Dendritic cell treated with granulocyte-macrophage colony-stimulating factor and Interleukin-4, amounts not matched to agents 40 ng/mL and 50 ng/mL, for 4 days (primary cell): ENCODE measurements at regions not wholly inside any gene's neighbourhood (a gene's known extent, or its start where the extent isn't known, plus 50 kb on each side); places are given as distances from the start of the nearest gene placed in this dataset.

ENCODE experiments used
- H3K27ac Mint-ChIP-seq: one replicate; pipeline ENCODE4 v1.8.0; 2022; ENCODE audit warnings: mild to moderate bottlenecking, mixed read lengths
- H3K27me3 Mint-ChIP-seq: one replicate; pipeline ENCODE4 v1.8.0; 2022; ENCODE audit warnings: mild to moderate bottlenecking, mixed read lengths
- H3K36me3 Mint-ChIP-seq: one replicate; pipeline ENCODE4 v1.8.0; 2022; ENCODE audit warnings: low read depth, mixed read lengths
- H3K4me1 Mint-ChIP-seq: one replicate; pipeline ENCODE4 v1.8.0; 2022; ENCODE audit warnings: low read depth, mixed read lengths
- H3K4me3 Mint-ChIP-seq: one replicate; pipeline ENCODE4 v1.8.0; 2022; ENCODE audit warnings: mild to moderate bottlenecking, moderate library complexity, mixed read lengths
- H3K9me3 Mint-ChIP-seq: one replicate; pipeline ENCODE4 v1.8.0; 2022; ENCODE audit warnings: mixed read lengths
- intact Hi-C: fragments of 100-400 bp; cut with micrococcal nuclease; formaldehyde crosslinking; loops from one replicate; pipeline ENCODE4 v1.15.0; 2022

- H3K4me1 Mint-ChIP-seq, result no peaks in the 10 kb centered on the region
- no peak overlapping the region for H3K4me3 Mint-ChIP-seq
- H3K27ac Mint-ChIP-seq, result no peak overlapping the region
- H3K36me3 Mint-ChIP-seq, result no peaks in the 10 kb centered on the region
- no peaks in the 10 kb centered on the region for H3K9me3 Mint-ChIP-seq
- no peaks in the 10 kb centered on the region for H3K27me3 Mint-ChIP-seq
- intact Hi-C loops, result no loop called here
Measured at GRCh38 chr5:163189023-163189553, 248.3 kb upstream of the CCNG1 start.

- no peaks in the 10 kb centered on the region for H3K4me1 Mint-ChIP-seq
- intact Hi-C loops, result no loop called here
Measured at GRCh38 chr5:163190283-163190682, 247.1 kb upstream of the CCNG1 start.

GRCh38 chr5:163190784-163191183, 246.6 kb upstream of the CCNG1 start:
- intact Hi-C loops, result no loop called here
- no peaks in the 10 kb centered on the region for H3K27me3 Mint-ChIP-seq
- no peak overlapping the region for H3K27ac Mint-ChIP-seq
- H3K36me3 Mint-ChIP-seq, result no peaks in the 10 kb centered on the region
- H3K9me3 Mint-ChIP-seq, result no peaks in the 10 kb centered on the region
- H3K4me3 Mint-ChIP-seq, result no peak overlapping the region
- H3K4me1 Mint-ChIP-seq, result no peaks in the 10 kb centered on the region

More at GRCh38 chr5:163190283-163190682, 247.1 kb upstream of the CCNG1 start:
- H3K27ac Mint-ChIP-seq, result no peak overlapping the region
- H3K9me3 Mint-ChIP-seq, result no peaks in the 10 kb centered on the region
- H3K4me3 Mint-ChIP-seq, result no peak overlapping the region
- no peaks in the 10 kb centered on the region for H3K27me3 Mint-ChIP-seq
- no peaks in the 10 kb centered on the region for H3K36me3 Mint-ChIP-seq

- Mint-ChIP-seq H3K4me3 (no peak overlapping the region), H3K27me3 (no peaks in the 10 kb centered on the region), H3K9me3 (no peaks in the 10 kb centered on the region), H3K4me1 (no peaks in the 10 kb centered on the region), H3K36me3 (no peaks in the 10 kb centered on the region), H3K27ac (no peak overlapping the region)
- intact Hi-C loops, result no loop called here
Measured at GRCh38 chr5:163193886-163194285, 243.5 kb upstream of the CCNG1 start.

DNA sequence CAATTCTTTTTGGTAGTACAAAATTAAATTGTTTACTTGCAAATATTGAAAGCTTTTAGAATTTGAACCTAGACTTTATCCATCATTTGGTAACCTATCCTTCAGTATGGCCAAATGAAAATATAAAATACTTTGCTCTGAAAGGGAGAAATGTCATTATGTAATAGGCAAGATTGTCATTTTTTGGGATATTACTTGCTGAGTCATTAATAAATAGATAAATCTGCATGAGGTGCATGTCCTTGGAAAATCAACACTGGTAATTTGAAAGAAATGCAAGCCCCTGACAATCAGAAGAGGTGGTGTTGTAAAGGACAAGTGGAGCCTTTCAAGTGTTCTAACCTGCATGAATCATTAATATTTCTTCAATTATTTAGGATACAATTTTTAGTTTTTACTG, 231.8 kb upstream of the CCNG1 start:
- Mint-ChIP-seq H3K9me3 (peaks cover 35% of the 10 kb centered on the region), H3K27me3 (no peaks in the 10 kb centered on the region), H3K4me1 (no peaks in the 10 kb centered on the region), H3K4me3 (no peak overlapping the region), H3K27ac (no peak overlapping the region), H3K36me3 (no peaks in the 10 kb centered on the region)
- intact Hi-C loops, result no loop called here

DNA sequence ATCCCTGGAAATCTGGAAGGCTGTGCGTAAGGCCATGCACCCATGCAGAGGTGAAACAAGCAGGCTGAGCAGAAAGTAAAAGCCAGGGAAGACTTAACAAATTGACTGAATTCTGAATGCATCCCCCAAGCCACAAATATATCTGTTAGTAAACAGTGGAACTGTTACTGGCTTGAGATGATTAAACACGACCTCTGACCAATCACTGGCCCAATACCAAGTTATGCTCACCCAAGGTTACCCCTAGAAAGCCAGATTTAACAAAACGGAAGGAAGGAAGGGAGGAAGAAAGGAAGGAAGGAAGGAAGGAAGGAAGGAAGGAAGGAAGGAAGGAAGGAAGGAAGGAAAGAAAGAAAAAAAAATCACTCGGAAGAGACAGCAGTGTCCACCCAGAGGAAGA, 215.8 kb upstream of the CCNG1 start:
- Mint-ChIP-seq H3K27ac (no peak overlapping the region), H3K36me3 (no peaks in the 10 kb centered on the region), H3K4me1 (no peaks in the 10 kb centered on the region), H3K27me3 (no peaks in the 10 kb centered on the region), H3K9me3 (peaks cover 9% of the 10 kb centered on the region), H3K4me3 (no peak overlapping the region)
- intact Hi-C loops, result no loop called here

DNA sequence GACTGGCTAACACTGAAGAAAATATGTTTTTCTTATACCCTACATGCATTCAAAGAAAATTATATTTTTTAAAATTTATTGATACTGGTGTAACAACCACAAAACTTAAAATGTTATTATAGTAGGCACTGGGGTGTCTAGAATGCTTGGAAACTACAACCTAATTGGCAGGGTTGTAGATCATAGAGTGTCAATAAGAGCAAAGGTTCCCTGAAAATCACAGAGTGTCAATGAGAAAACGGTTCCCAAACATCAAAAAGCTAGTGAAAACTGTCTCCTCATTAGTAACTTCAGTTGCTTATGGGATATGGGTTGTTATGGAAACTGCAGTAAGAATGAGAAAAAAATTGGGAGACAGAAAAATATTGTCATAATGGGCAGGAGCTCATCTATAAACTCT, 214.4 kb upstream of the CCNG1 start:
- H3K4me1 Mint-ChIP-seq, result no peaks in the 10 kb centered on the region
- no peaks in the 10 kb centered on the region for H3K27me3 Mint-ChIP-seq
- peaks cover 9% of the 10 kb centered on the region for H3K9me3 Mint-ChIP-seq
- H3K27ac Mint-ChIP-seq, result no peak overlapping the region
- no peak overlapping the region for H3K4me3 Mint-ChIP-seq
- intact Hi-C loops, result no loop called here
- no peaks in the 10 kb centered on the region for H3K36me3 Mint-ChIP-seq

- intact Hi-C loops, result no loop called here
- H3K9me3 Mint-ChIP-seq, result peaks cover 7% of the 10 kb centered on the region
- no peak overlapping the region for H3K4me3 Mint-ChIP-seq
- no peak overlapping the region for H3K27ac Mint-ChIP-seq
- no peaks in the 10 kb centered on the region for H3K4me1 Mint-ChIP-seq
- no peaks in the 10 kb centered on the region for H3K27me3 Mint-ChIP-seq
- H3K36me3 Mint-ChIP-seq, result no peaks in the 10 kb centered on the region
Measured at GRCh38 chr5:163244445-163244987, 192.9 kb upstream of the CCNG1 start.

- H3K9me3 Mint-ChIP-seq, result peaks cover 7% of the 10 kb centered on the region
- H3K27ac Mint-ChIP-seq, result no peak overlapping the region
- H3K36me3 Mint-ChIP-seq, result no peaks in the 10 kb centered on the region
- intact Hi-C loops, result no loop called here
- no peaks in the 10 kb centered on the region for H3K4me1 Mint-ChIP-seq
- H3K4me3 Mint-ChIP-seq, result no peak overlapping the region
- no peaks in the 10 kb centered on the region for H3K27me3 Mint-ChIP-seq
Measured at GRCh38 chr5:163245584-163245983, 191.8 kb upstream of the CCNG1 start.

DNA sequence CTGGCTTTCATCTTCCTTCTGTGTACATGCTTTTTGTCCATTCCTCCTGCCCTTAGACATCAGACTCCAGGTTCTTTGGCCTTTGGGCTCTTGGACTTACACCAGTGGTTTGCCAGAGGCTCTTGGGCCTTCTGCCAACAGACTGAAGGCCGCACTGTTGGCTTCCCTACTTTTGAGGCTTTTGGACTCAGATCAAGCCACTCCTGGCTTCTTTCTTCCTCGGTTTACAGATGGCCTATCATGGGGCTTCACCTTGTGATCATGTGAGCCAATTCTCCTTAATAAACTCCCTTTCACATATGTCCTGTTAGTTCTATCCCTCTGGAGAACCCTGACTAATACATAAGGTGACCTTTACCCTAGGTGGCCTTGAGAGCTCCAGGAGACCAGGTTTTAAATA, 189.1 kb upstream of the CCNG1 start:
- intact Hi-C loops, result no loop called here
- Mint-ChIP-seq H3K4me3 (no peak overlapping the region), H3K27ac (no peak overlapping the region), H3K36me3 (no peaks in the 10 kb centered on the region), H3K4me1 (no peaks in the 10 kb centered on the region), H3K27me3 (no peaks in the 10 kb centered on the region), H3K9me3 (no peaks in the 10 kb centered on the region)

GRCh38 chr5:163248871-163249270, 188.5 kb upstream of the CCNG1 start:
- H3K4me3 Mint-ChIP-seq, result no peak overlapping the region

DNA sequence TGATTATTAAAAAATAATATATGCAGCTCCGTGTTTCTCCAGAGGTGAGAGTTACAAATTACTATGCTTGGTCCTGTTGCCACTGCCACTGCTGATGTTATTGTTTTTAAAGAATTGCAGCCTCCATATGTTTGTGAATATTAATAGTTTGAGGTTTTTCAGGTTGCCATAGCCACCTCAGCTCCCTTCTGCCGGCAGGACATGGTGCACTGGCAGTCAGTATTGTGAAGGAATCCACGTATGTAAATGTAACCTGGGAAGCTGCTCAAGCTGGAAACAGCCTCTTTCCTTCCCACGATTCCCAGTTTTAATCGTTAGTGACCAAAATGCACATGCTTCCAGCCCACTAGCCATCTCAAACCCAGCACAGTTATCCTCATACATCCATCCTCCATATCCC, 184.4 kb upstream of the CCNG1 start:
- intact Hi-C loops, result no loop called here
- no peaks in the 10 kb centered on the region for H3K36me3 Mint-ChIP-seq
- H3K9me3 Mint-ChIP-seq, result no peaks in the 10 kb centered on the region
- H3K27me3 Mint-ChIP-seq, result no peaks in the 10 kb centered on the region
- no peak overlapping the region for H3K4me3 Mint-ChIP-seq
- no peaks in the 10 kb centered on the region for H3K4me1 Mint-ChIP-seq
- H3K27ac Mint-ChIP-seq, result no peak overlapping the region

More at GRCh38 chr5:163248871-163249270, 188.5 kb upstream of the CCNG1 start:
- Mint-ChIP-seq H3K4me1 (no peaks in the 10 kb centered on the region), H3K9me3 (no peaks in the 10 kb centered on the region), H3K27me3 (no peaks in the 10 kb centered on the region), H3K27ac (no peak overlapping the region), H3K36me3 (no peaks in the 10 kb centered on the region)
- intact Hi-C loops, result no loop called here

DNA sequence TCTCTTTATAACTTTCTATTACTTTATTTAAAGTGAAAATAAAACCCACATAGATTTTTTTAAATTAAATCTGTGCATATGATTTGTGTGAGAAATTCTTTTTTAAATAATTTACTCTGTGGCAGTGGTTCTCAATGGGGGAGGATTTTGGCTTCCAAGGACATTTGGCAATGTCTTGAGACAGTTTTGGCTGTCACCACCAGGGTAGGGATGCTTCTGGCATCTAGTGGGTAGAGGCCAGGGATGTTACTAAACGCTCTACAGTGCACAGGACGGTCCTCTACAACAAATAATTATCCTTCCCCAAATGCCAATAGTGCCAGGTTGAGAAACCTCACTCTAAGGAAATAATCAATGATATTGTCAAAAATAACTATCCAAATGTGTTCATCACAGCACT, 177.9 kb upstream of the CCNG1 start:
- no peak overlapping the region for H3K27ac Mint-ChIP-seq
- no peak overlapping the region for H3K4me3 Mint-ChIP-seq
- H3K9me3 Mint-ChIP-seq, result no peaks in the 10 kb centered on the region
- H3K4me1 Mint-ChIP-seq, result no peaks in the 10 kb centered on the region
- no peaks in the 10 kb centered on the region for H3K27me3 Mint-ChIP-seq
- no peaks in the 10 kb centered on the region for H3K36me3 Mint-ChIP-seq
- intact Hi-C loops, result no loop called here

DNA sequence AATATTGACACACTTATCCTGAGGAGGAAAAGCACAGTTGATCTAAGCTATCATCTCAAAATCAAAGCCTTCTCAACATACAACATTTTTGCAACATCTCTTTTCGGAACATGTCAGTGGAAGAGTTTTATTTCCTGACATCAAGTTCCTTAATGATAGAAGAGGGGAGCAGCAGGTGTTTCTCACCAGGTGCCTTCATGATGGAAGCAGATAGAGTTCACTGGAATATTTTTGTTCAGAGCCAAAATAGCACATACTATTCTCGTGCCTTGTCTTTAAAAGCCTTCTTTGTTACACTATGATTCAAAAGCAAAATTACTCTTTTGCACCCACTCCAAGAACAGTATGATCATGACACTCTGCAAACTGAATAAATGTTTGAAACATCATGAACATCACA, 176.9 kb upstream of the CCNG1 start:
- H3K27me3 Mint-ChIP-seq, result no peaks in the 10 kb centered on the region
- no peaks in the 10 kb centered on the region for H3K36me3 Mint-ChIP-seq
- no peaks in the 10 kb centered on the region for H3K9me3 Mint-ChIP-seq
- H3K4me3 Mint-ChIP-seq, result no peak overlapping the region
- intact Hi-C loops, result no loop called here
- H3K27ac Mint-ChIP-seq, result no peak overlapping the region
- H3K4me1 Mint-ChIP-seq, result no peaks in the 10 kb centered on the region

DNA sequence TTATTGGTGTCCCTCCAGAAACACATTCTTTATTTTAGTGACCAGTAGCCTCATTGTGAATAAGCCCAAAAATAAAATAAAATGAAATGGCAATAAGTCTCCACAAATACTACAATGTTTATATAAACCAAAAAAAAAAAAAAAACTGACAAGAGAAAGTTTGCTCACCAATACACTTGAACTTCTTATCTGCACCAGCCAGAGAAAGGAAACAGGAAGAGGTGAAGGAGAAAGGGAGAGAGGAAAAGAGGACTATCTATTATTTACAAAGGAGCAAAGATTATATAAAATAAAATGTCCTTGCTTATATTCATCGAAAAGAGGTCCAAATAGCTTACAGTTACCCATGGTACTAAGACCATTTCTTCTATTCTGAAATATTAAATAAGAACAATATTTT, 176.4 kb upstream of the CCNG1 start:
- no peaks in the 10 kb centered on the region for H3K27me3 Mint-ChIP-seq
- H3K36me3 Mint-ChIP-seq, result no peaks in the 10 kb centered on the region
- H3K4me1 Mint-ChIP-seq, result no peaks in the 10 kb centered on the region
- H3K27ac Mint-ChIP-seq, result no peak overlapping the region
- H3K4me3 Mint-ChIP-seq, result no peak overlapping the region
- H3K9me3 Mint-ChIP-seq, result no peaks in the 10 kb centered on the region
- intact Hi-C loops, result no loop called here
